GM12892 (cell line): ENCODE measurements at regions not wholly inside any gene's neighbourhood (a gene's known extent, or its start where the extent isn't known, plus 50 kb on each side); places are given as distances from the start of the nearest gene placed in this dataset.

Experiments
- POLR2A ChIP-seq: IDR thresholded peaks from 2 replicates; pipeline ENCODE4 v1.6.1; 2011; ENCODE audit warnings: low read depth, low read length, control low read depth
- POLR2AphosphoS5 ChIP-seq: IDR thresholded peaks from 2 replicates; pipeline ENCODE4 v1.6.1; 2011; ENCODE audit warnings: low read depth, low read length, control low read depth
- TAF1 ChIP-seq: IDR thresholded peaks from 2 replicates; pipeline ENCODE4 v1.6.1; 2011; ENCODE audit warnings: low read depth, mild to moderate bottlenecking, control low read depth, low read length, borderline replicate concordance

- TF ChIP-seq POLR2A (no peak), POLR2AphosphoS5 (no peak), TAF1 (no peak)
Observed at GRCh38 chr18:41038071-41038470, 917.0 kb upstream of the PIK3C3 start.
